Activated B cell treated with CpG ODN at 0.5 μM for 24 hours (primary cell): ENCODE measurements at regions not wholly inside any gene's neighbourhood (a gene's known extent, or its start where the extent isn't known, plus 50 kb on each side); places are given as distances from the start of the nearest gene placed in this dataset.
A peak's percentile ranks its signal among the peaks of the same experiment; 100 is the strongest.

Experiments used
- ATAC-seq: fragments of 200-7000 bp; cut with Tn5 transposase; one replicate; pipeline ENCODE4 v1.10.0; 2021; ENCODE audit warnings: low read depth, mild to moderate bottlenecking, moderate library complexity
- CTCF ChIA-PET: fragments of 350-600 bp; sonication (Branson Sonifier 250); formaldehyde crosslinking; loops from one replicate; lab custom pipeline; 2021; ENCODE audit warnings: antibody characterized with exemption; lab: Charles Lee
- POLR2A ChIA-PET: fragments of 350-600 bp; sonication (Branson Sonifier 250); formaldehyde crosslinking; loops from one replicate; lab custom pipeline; 2021; ENCODE audit warnings: antibody characterized with exemption; lab: Charles Lee
- DNase-seq: peaks from one replicate; pipeline ENCODE4 v3.0.0; 2022
- H3K27ac Mint-ChIP-seq: one replicate; pipeline ENCODE4 v1.8.0; 2020; ENCODE audit warnings: mixed read lengths
- H3K27me3 Mint-ChIP-seq: one replicate; pipeline ENCODE4 v1.8.0; 2021; ENCODE audit warnings: mixed read lengths
- H3K36me3 Mint-ChIP-seq: one replicate; pipeline ENCODE4 v1.8.0; 2021; ENCODE audit warnings: low read depth, mixed read lengths
- H3K4me1 Mint-ChIP-seq: one replicate; pipeline ENCODE4 v1.8.0; 2021; ENCODE audit warnings: mixed read lengths
- H3K4me3 Mint-ChIP-seq: one replicate; pipeline ENCODE4 v1.8.0; 2020; ENCODE audit warnings: mild to moderate bottlenecking, mixed read lengths
- H3K9me3 Mint-ChIP-seq: one replicate; pipeline ENCODE4 v1.8.0; 2020; ENCODE audit warnings: mixed read lengths
- intact Hi-C: fragments of 100-400 bp; cut with micrococcal nuclease; formaldehyde crosslinking; loops from one replicate; pipeline ENCODE4 v1.15.1; 2024
- TF ChIP-seq, protein P1 (sequence below): fragments of 200-600 bp; IDR thresholded peaks from one replicate; pipeline ENCODE4 v1.8.0; 2022; ENCODE audit warnings: antibody characterized with exemption, mild to moderate bottlenecking

GRCh38 chr4:77465271-77465670 lies 140.3 kb upstream of the CXCL13 start:
- Mint-ChIP-seq H3K4me1 (no peaks in the 10 kb centered on the region), H3K4me3 (no peak overlapping the region), H3K36me3 (no peaks in the 10 kb centered on the region), H3K27me3 (peaks cover 4% of the 10 kb centered on the region), H3K9me3 (peaks cover 5% of the 10 kb centered on the region), H3K27ac (no peak overlapping the region)
- ChIA-PET CTCF (interaction anchor here (0.6 to 3.4 kb wide), 13 partner anchors 9 to 218 kb away, joined by 3 to 84 read pairs (median 3); no protein-coding TSS in a partner anchor), POLR2A (no interaction called here)
- intact Hi-C loops = loop anchor here (1.0 kb wide), 2 partner anchors 136 to 153 kb away; no protein-coding TSS in a partner anchor
- TF ChIP-seq, protein P1, sequence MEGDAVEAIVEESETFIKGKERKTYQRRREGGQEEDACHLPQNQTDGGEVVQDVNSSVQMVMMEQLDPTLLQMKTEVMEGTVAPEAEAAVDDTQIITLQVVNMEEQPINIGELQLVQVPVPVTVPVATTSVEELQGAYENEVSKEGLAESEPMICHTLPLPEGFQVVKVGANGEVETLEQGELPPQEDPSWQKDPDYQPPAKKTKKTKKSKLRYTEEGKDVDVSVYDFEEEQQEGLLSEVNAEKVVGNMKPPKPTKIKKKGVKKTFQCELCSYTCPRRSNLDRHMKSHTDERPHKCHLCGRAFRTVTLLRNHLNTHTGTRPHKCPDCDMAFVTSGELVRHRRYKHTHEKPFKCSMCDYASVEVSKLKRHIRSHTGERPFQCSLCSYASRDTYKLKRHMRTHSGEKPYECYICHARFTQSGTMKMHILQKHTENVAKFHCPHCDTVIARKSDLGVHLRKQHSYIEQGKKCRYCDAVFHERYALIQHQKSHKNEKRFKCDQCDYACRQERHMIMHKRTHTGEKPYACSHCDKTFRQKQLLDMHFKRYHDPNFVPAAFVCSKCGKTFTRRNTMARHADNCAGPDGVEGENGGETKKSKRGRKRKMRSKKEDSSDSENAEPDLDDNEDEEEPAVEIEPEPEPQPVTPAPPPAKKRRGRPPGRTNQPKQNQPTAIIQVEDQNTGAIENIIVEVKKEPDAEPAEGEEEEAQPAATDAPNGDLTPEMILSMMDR = no peak
- no peak for ATAC-seq
- DNase-seq = no peak

GRCh38 chr4:77466430-77466829 lies 139.2 kb upstream of the CXCL13 start:
- CTCF ChIA-PET = interaction anchor here (1.1 to 3.4 kb wide), 3 partner anchors 37 to 153 kb away, joined by 3 to 84 read pairs (median 23); no protein-coding TSS in a partner anchor
- Mint-ChIP-seq H3K36me3 (no peaks in the 10 kb centered on the region), H3K27ac (no peak overlapping the region), H3K27me3 (peaks cover 4% of the 10 kb centered on the region), H3K4me3 (no peak overlapping the region), H3K9me3 (peaks cover 5% of the 10 kb centered on the region), H3K4me1 (no peaks in the 10 kb centered on the region)
- POLR2A ChIA-PET = no interaction called here
- no peak for ATAC-seq
- no peak for DNase-seq
- TF ChIP-seq, protein P1 = no peak
- intact Hi-C loops = no loop called here

DNA sequence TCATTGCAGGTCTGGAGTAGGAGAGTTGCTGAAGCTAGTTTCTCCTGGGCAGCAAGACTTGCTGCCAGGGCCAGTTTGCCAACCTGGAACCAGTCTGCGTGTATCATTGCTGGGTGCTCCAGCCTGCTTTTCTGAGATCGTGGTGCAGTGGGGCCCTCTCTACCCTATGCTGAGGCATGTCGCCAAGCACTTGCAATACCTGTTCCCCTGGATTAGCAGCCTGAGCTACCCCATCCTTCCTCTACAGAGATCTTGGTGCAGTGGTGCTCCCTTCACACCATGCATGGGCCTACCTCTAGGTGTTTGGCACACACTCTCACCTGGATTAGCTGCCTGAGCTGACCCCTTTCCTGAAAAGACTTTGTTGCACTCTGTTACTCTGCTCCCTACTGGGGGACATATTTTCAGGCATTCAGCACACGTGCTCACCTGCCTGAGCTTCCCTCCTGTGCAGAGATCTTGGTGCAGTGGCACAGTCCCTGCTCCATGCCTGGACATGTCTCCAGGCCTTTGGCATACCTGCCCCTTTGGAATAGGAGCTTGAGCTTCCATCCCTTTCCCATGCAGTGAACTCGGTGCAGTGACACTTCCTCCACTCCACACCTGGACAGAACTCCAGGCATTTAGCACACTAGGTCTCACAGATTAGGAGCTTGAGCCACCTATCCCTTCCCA lies 133.7 kb upstream of the CXCL13 start:
- Mint-ChIP-seq H3K9me3 (peaks cover 3% of the 10 kb centered on the region), H3K36me3 (no peaks in the 10 kb centered on the region), H3K4me1 (no peaks in the 10 kb centered on the region), H3K27ac (no peak overlapping the region), H3K4me3 (no peak overlapping the region), H3K27me3 (peaks cover 3% of the 10 kb centered on the region)
- no peak for ATAC-seq
- DNase-seq = no peak
- TF ChIP-seq, protein P1 = no peak
- ChIA-PET POLR2A (interaction anchor here (0.7 kb wide), 1 partner anchor 26 kb away, joined by 4 read pairs; no protein-coding TSS in a partner anchor), CTCF (interaction anchor here (0.8 kb wide), 1 partner anchor 147 kb away, joined by 3 read pairs; no protein-coding TSS in a partner anchor)
- intact Hi-C loops = no loop called here

DNA sequence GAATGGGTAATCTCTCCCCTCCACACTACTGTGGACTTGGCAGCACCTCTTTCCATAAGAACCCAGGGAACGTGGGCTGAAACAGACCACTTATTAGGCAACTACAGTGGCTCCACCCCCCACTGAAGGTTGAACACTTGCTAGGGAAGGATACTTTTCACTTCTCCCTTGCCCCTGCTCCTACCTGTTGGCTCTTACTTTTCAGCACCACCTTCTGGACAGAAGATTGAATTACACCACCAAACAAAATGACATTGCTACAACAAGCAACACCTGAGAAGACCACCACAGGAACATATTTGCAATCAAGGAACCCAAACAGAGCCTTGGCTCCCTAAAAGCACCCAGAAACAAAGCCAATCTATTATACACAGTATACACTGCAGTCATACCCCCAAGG lies 132.1 kb upstream of the CXCL13 start:
- CTCF ChIA-PET = interaction anchor here (1.0 to 1.7 kb wide), 2 partner anchors 9 to 126 kb away, joined by 5 to 12 read pairs; no protein-coding TSS in a partner anchor
- Mint-ChIP-seq H3K36me3 (no peaks in the 10 kb centered on the region), H3K4me1 (peaks cover 3% of the 10 kb centered on the region), H3K4me3 (no peak overlapping the region), H3K9me3 (peaks cover 3% of the 10 kb centered on the region), H3K27ac (no peak overlapping the region), H3K27me3 (peaks cover 3% of the 10 kb centered on the region)
- TF ChIP-seq, protein P1 = no peak
- DNase-seq = no peak
- POLR2A ChIA-PET = no interaction called here
- intact Hi-C loops = no loop called here
- peak; percentile 28 for ATAC-seq

DNA sequence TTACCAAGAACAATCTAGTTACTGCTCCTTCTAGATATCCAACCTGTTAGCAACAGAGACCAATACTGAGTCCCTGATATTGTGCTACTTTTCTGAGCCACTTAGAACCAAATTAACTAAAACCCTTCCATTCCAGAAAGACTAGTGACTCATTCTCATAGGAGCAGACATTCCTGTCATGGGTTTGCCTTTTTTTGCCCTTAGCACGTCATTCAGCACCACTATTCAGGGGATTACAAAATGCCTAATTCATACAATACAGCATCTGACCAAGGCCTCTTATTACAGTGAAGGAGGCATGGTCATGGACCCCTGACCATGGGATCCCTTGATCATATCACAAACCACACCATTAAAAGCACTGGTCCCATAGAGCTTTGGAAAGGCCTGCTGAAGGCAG lies 123.8 kb upstream of the CXCL13 start:
- intact Hi-C loops = no loop called here
- peaks cover 3% of the 10 kb centered on the region for H3K4me1 Mint-ChIP-seq
- no peaks in the 10 kb centered on the region for H3K27me3 Mint-ChIP-seq
- POLR2A ChIA-PET = no interaction called here
- ATAC-seq (no peak), DNase-seq (no peak)
- H3K36me3 Mint-ChIP-seq = no peaks in the 10 kb centered on the region
- H3K9me3 Mint-ChIP-seq = no peaks in the 10 kb centered on the region
- no peak overlapping the region for H3K4me3 Mint-ChIP-seq
- TF ChIP-seq, protein P1 = no peak
- H3K27ac Mint-ChIP-seq = no peak overlapping the region
- CTCF ChIA-PET = no interaction called here
